GM12878 (cell line): ENCODE measurements at regions not wholly inside any gene's neighbourhood (a gene's known extent, or its start where the extent isn't known, plus 50 kb on each side); places are given as distances from the start of the nearest gene placed in this dataset.

ENCODE experiments used
- ATAC-seq: fragments of 200-7000 bp; cut with Tn5 transposase; 3 replicates; pipeline ENCODE4 v1.9.1; 2020; ENCODE audit warnings: mild to moderate bottlenecking, moderate library complexity
- BruUV-seq: library from RNA; stranded (reverse); fragments of 400-500 nt; replicated peaks from 2 replicates; lab custom pipeline; 2021; lab: Mats Ljungman, UMichigan
- CTCF ChIA-PET: fragments of 300-600 bp; sonication (Branson Sonifier 250); formaldehyde crosslinking; extraction: SDS; loops from one replicate; lab custom pipeline; 2021; ENCODE audit warnings: inconsistent platforms; lab: Yijun Ruan, JAX
- POLR2A ChIA-PET: fragments of 350-600 bp; formaldehyde crosslinking; extraction: SDS; loops from one replicate; lab custom pipeline; 2021; ENCODE audit warnings: inconsistent platforms; lab: Charles Lee
- RAD21 ChIA-PET: fragments of 300-600 bp; sonication (Branson Sonifier 250); formaldehyde crosslinking; loops from one replicate; lab custom pipeline; 2023; ENCODE audit warnings: antibody characterized with exemption; ENCODE audit not compliant: unreplicated experiment; lab: Charles Lee
- SMC1A ChIA-PET: fragments of 300-600 bp; sonication (Branson Sonifier 250); formaldehyde crosslinking; loops from one replicate; lab custom pipeline; 2023; ENCODE audit not compliant: unreplicated experiment, uncharacterized antibody; lab: Charles Lee
- DNase-seq: peaks from one replicate; pipeline ENCODE4 v3.0.0-alpha.2; 2011; ENCODE audit warnings: low read depth, low spot score
- FAIRE-seq: peaks from 3 replicates; lab custom pipeline; 2011; peaks lifted over from hg19 to GRCh38; lab: Jason Lieb, UNC
- H2AFZ ChIP-seq: 2 replicates; pipeline ENCODE4 v1.6.0; 2011; ENCODE audit warnings: low read depth, low read length, control low read depth; ENCODE audit not compliant: control insufficient read depth
- H3K27ac ChIP-seq: 2 replicates; pipeline ENCODE4 v1.5.1; 2011; ENCODE audit warnings: control low read depth; ENCODE audit not compliant: control insufficient read depth, insufficient read depth
- H3K27me3 ChIP-seq, 2 experiments: replicated peaks in 1 of 2; 2 replicates each; pipeline versions ENCODE4 v1.6.0 to v1.6.1; 2011; ENCODE audit warnings: low read length in 1 of 2; ENCODE audit not compliant: control insufficient read depth in 2 of 2, insufficient read depth in 2 of 2
- H3K36me3 ChIP-seq, 2 experiments: 2 replicates each; pipeline ENCODE4 v1.5.1; 2011; ENCODE audit warnings: low read length in 1 of 2; ENCODE audit not compliant: control insufficient read depth in 2 of 2, insufficient read depth in 2 of 2
- H3K4me1 ChIP-seq: 2 replicates; pipeline ENCODE4 v1.6.1; 2011; ENCODE audit warnings: mild to moderate bottlenecking, low read length, moderate library complexity, mixed read lengths; ENCODE audit not compliant: control insufficient read depth, insufficient read depth
- H3K4me2 ChIP-seq: 2 replicates; pipeline ENCODE4 v1.6.0; 2011; ENCODE audit warnings: control low read depth; ENCODE audit not compliant: control insufficient read depth, insufficient read depth
- H3K4me3 ChIP-seq: fragments of 200-600 bp; sonication (generic); 2 replicates; pipeline ENCODE4 v1.5.1; 2016
- H3K79me2 ChIP-seq: 2 replicates; pipeline ENCODE4 v1.6.0; 2011; ENCODE audit warnings: low read length; ENCODE audit not compliant: control insufficient read depth, insufficient read depth
- H3K9ac ChIP-seq: 2 replicates; pipeline ENCODE4 v1.8.0; 2011; ENCODE audit warnings: low read length, control low read depth, mixed read lengths; ENCODE audit not compliant: control insufficient read depth, insufficient read depth
- H3K9me3 ChIP-seq: replicated peaks from 3 replicates; pipeline ENCODE4 v1.5.1; 2011; ENCODE audit warnings: mild to moderate bottlenecking, low read length; ENCODE audit not compliant: control insufficient read depth, insufficient read depth
- H4K20me1 ChIP-seq: 2 replicates; pipeline ENCODE4 v1.6.0; 2011; ENCODE audit not compliant: control insufficient read depth, insufficient read depth
- BCL3 ChIP-seq: IDR thresholded peaks from 2 replicates; pipeline ENCODE4 v1.6.1; 2011; ENCODE audit warnings: borderline replicate concordance, low read depth, mild to moderate bottlenecking, moderate library complexity, low read length; ENCODE audit not compliant: insufficient read depth, poor library complexity, severe bottlenecking
- CEBPB ChIP-seq, 2 experiments: fragments of 150-350 bp in 1 of 2; IDR thresholded peaks; 2 replicates each; pipeline ENCODE4 v1.6.1; 2012 to 2014; ENCODE audit warnings: low read depth in 2 of 2, low read length in 2 of 2, borderline replicate concordance in 1 of 2, inconsistent platforms in 1 of 2
- CUX1 ChIP-seq: IDR thresholded peaks from 2 replicates; pipeline ENCODE4 v1.6.1; 2012; ENCODE audit warnings: improper control_type of control experiment, low read depth, low read length; ENCODE audit not compliant: insufficient replicate concordance
- JUNB ChIP-seq: IDR thresholded peaks from 2 replicates; pipeline ENCODE4 v1.6.1; 2016; ENCODE audit warnings: antibody characterized with exemption, mild to moderate bottlenecking
- PRDM15 ChIP-seq: fragments of 450-650 bp; formaldehyde crosslinking; IDR thresholded peaks from 2 replicates; pipeline ENCODE4 v1.4.0; 2020; ENCODE audit warnings: mild to moderate bottlenecking, moderate library complexity
- RUNX3 ChIP-seq: IDR thresholded peaks from 2 replicates; pipeline ENCODE4 v1.6.1; 2012; ENCODE audit warnings: low read length, inconsistent platforms
- SUZ12 ChIP-seq: fragments of 200-600 bp; sonication (generic); IDR thresholded peaks from one replicate; pipeline ENCODE4 v1.6.1; 2018; ENCODE audit warnings: antibody characterized with exemption, mild to moderate bottlenecking; ENCODE audit not compliant: unreplicated experiment
- WGBS: methylation state at CpG from one replicate; pipeline ENCODE4 v1.1.6; 2016; ENCODE audit warnings: low lambda C conversion rate; ENCODE audit not compliant: insufficient replicate concordance, insufficient coverage; ENCODE audit errors: missing lambda C conversion rate; 5-methylcytosine and 5-hydroxymethylcytosine counted together
- in situ Hi-C: fragments of 300-500 bp; cut with MboI; formaldehyde crosslinking; loops from 9 replicates; pipeline ENCODE4 v1.14.3; 2018; ENCODE audit warnings: mixed read lengths
- intact Hi-C: fragments of 100-400 bp; cut with micrococcal nuclease; formaldehyde crosslinking; loops from one replicate; pipeline ENCODE4 v1.14.2; 2022; ENCODE audit not compliant: unreplicated experiment

- no peak for TF ChIP-seq PRDM15 (CRISPR knock-in tag)
Measured at GRCh38 chr9:14452539-14452938, 138.6 kb upstream of the NFIB start (continued).

GRCh38 chr9:14451949-14452348, 138.0 kb upstream of the NFIB start:
- Histone ChIP-seq H4K20me1 (no peaks in the 10 kb centered on the region), H3K79me2 (no peaks in the 10 kb centered on the region), H3K9ac (no peak overlapping the region), H3K9me3 (no peaks in the 10 kb centered on the region), H2AFZ (no peak overlapping the region)
- no TSS peak for BruUV-seq
- no peak for DNase-seq
- TF ChIP-seq CEBPB (IDR thresholded peaks at IDR 0.05; ENCODE audit: borderline replicate concordance in 1 of 2, low read depth in 2 of 2, low read length in 2 of 2) = no peak
- no peak for TF ChIP-seq CUX1
- 0 out of 2 replicates have a peak, but pooled peaks have one; percentile 41 for TF ChIP-seq JUNB
- TF ChIP-seq BCL3 = no peak
- no peak for TF ChIP-seq SUZ12
- TF ChIP-seq RUNX3 = peak; percentile 69
- TF ChIP-seq, all 136 proteins: peak for 2
- in situ Hi-C loops = loop anchor here (25.0 kb wide), 1 partner anchor 685 kb away; no protein-coding TSS in a partner anchor
- ChIA-PET POLR2A (no interaction called here), RAD21 (no interaction called here), CTCF (no interaction called here), SMC1A (no interaction called here)
- Histone ChIP-seq H3K27ac (no peak overlapping the region), H3K36me3 (no peaks in the 10 kb centered on the region), H3K4me2 (no peak overlapping the region), H3K4me1 (no peaks in the 10 kb centered on the region), H3K4me3 (no peak overlapping the region), H3K27me3 (peaks cover 0 to 2% of the 10 kb centered on the region in 2 experiments; a peak in 1 of 4 replicates)
- peak; percentile 74 for FAIRE-seq
- intact Hi-C loops = loop anchor here (5.0 kb wide), 1 partner anchor 60 kb away; no protein-coding TSS in a partner anchor
- ATAC-seq = peak; percentile 52; the same call in 2 of the 3 replicates
- 1% methylated on average over 4 of the region's 4 CpGs for WGBS
